IPS-15b (cell line): ENCODE measurements at regions not wholly inside any gene's neighbourhood (a gene's known extent, or its start where the extent isn't known, plus 50 kb on each side); places are given as distances from the start of the nearest gene placed in this dataset.

Experiments used
- H3K27me3 ChIP-seq: one replicate; pipeline ENCODE4 v1.6.1; 2013; ENCODE audit warnings: low read length; ENCODE audit not compliant: control insufficient read depth, insufficient read depth
- H3K36me3 ChIP-seq: one replicate; pipeline ENCODE4 v1.6.1; 2013; ENCODE audit warnings: low read length; ENCODE audit not compliant: control insufficient read depth, insufficient read depth
- H3K4me1 ChIP-seq: one replicate; pipeline ENCODE4 v1.6.1; 2013; ENCODE audit warnings: mild to moderate bottlenecking, low read length; ENCODE audit not compliant: control insufficient read depth, insufficient read depth
- H3K4me3 ChIP-seq: one replicate; pipeline ENCODE4 v1.5.1; 2013; ENCODE audit warnings: low read depth, low read length
- H3K9ac ChIP-seq: one replicate; pipeline ENCODE4 v1.6.1; 2013; ENCODE audit warnings: low read depth, mild to moderate bottlenecking, low read length
- H3K9me3 ChIP-seq: one replicate; pipeline ENCODE4 v1.6.1; 2013; ENCODE audit warnings: mild to moderate bottlenecking, low read length; ENCODE audit not compliant: control insufficient read depth, insufficient read depth

GRCh38 chr12:78414071-78414470 lies 450.5 kb upstream of the SYT1 start:
- H3K9ac ChIP-seq = no peak overlapping the region
- no peaks in the 10 kb centered on the region for H3K4me1 ChIP-seq
- H3K27me3 ChIP-seq = no peaks in the 10 kb centered on the region
- H3K9me3 ChIP-seq = no peaks in the 10 kb centered on the region
- H3K4me3 ChIP-seq = no peak overlapping the region
- H3K36me3 ChIP-seq = no peaks in the 10 kb centered on the region

- Histone ChIP-seq H3K4me1 (no peaks in the 10 kb centered on the region), H3K9me3 (no peaks in the 10 kb centered on the region), H3K9ac (no peak overlapping the region), H3K27me3 (no peaks in the 10 kb centered on the region), H3K4me3 (no peak overlapping the region), H3K36me3 (no peaks in the 10 kb centered on the region)
These were observed 445.7 kb upstream of the SYT1 start for GRCh38 chr12:78418919-78419318.

- Histone ChIP-seq H3K4me3 (no peak overlapping the region), H3K4me1 (no peaks in the 10 kb centered on the region), H3K27me3 (no peaks in the 10 kb centered on the region), H3K9me3 (no peaks in the 10 kb centered on the region), H3K36me3 (no peaks in the 10 kb centered on the region), H3K9ac (no peak overlapping the region)
These were observed 445.1 kb upstream of the SYT1 start for GRCh38 chr12:78419513-78419912.

GRCh38 chr12:78420991-78421390 lies 443.6 kb upstream of the SYT1 start:
- Histone ChIP-seq H3K9me3 (no peaks in the 10 kb centered on the region), H3K4me1 (no peaks in the 10 kb centered on the region), H3K4me3 (no peak overlapping the region), H3K27me3 (no peaks in the 10 kb centered on the region), H3K36me3 (no peaks in the 10 kb centered on the region), H3K9ac (no peak overlapping the region)

GRCh38 chr12:78430551-78430950 lies 434.0 kb upstream of the SYT1 start:
- H3K4me1 ChIP-seq = no peaks in the 10 kb centered on the region

GRCh38 chr12:78431931-78432330 lies 432.6 kb upstream of the SYT1 start:
- H3K27me3 ChIP-seq = no peaks in the 10 kb centered on the region
- no peaks in the 10 kb centered on the region for H3K36me3 ChIP-seq
- no peaks in the 10 kb centered on the region for H3K4me1 ChIP-seq
- H3K9ac ChIP-seq = no peak overlapping the region
- H3K9me3 ChIP-seq = no peaks in the 10 kb centered on the region
- H3K4me3 ChIP-seq = no peak overlapping the region

More at GRCh38 chr12:78430551-78430950, 434.0 kb upstream of the SYT1 start:
- Histone ChIP-seq H3K36me3 (no peaks in the 10 kb centered on the region), H3K9ac (no peak overlapping the region), H3K27me3 (no peaks in the 10 kb centered on the region), H3K9me3 (no peaks in the 10 kb centered on the region), H3K4me3 (no peak overlapping the region)

- H3K36me3 ChIP-seq = no peaks in the 10 kb centered on the region
- H3K9ac ChIP-seq = no peak overlapping the region
- no peaks in the 10 kb centered on the region for H3K27me3 ChIP-seq
- H3K4me3 ChIP-seq = no peak overlapping the region
- no peaks in the 10 kb centered on the region for H3K4me1 ChIP-seq
- no peaks in the 10 kb centered on the region for H3K9me3 ChIP-seq
These were observed 424.9 kb upstream of the SYT1 start for GRCh38 chr12:78439666-78440065.

- no peaks in the 10 kb centered on the region for H3K27me3 ChIP-seq
- no peaks in the 10 kb centered on the region for H3K9me3 ChIP-seq
- H3K4me3 ChIP-seq = no peak overlapping the region
- H3K36me3 ChIP-seq = no peaks in the 10 kb centered on the region
- H3K4me1 ChIP-seq = no peaks in the 10 kb centered on the region
- no peak overlapping the region for H3K9ac ChIP-seq
These were observed 422.7 kb upstream of the SYT1 start for GRCh38 chr12:78441737-78442453.

GRCh38 chr12:78442454-78442801 lies 422.1 kb upstream of the SYT1 start:
- Histone ChIP-seq H3K9ac (no peak overlapping the region), H3K27me3 (no peaks in the 10 kb centered on the region), H3K4me1 (no peaks in the 10 kb centered on the region), H3K36me3 (no peaks in the 10 kb centered on the region), H3K9me3 (no peaks in the 10 kb centered on the region), H3K4me3 (no peak overlapping the region)

GRCh38 chr12:78446555-78446954 lies 418.0 kb upstream of the SYT1 start:
- Histone ChIP-seq H3K36me3 (no peaks in the 10 kb centered on the region), H3K9me3 (no peaks in the 10 kb centered on the region), H3K27me3 (no peaks in the 10 kb centered on the region), H3K9ac (no peak overlapping the region), H3K4me3 (no peak overlapping the region), H3K4me1 (no peaks in the 10 kb centered on the region)

GRCh38 chr12:78447373-78447772 lies 417.2 kb upstream of the SYT1 start:
- H3K9ac ChIP-seq = no peak overlapping the region
- H3K4me3 ChIP-seq = no peak overlapping the region
- H3K9me3 ChIP-seq = no peaks in the 10 kb centered on the region
- H3K4me1 ChIP-seq = no peaks in the 10 kb centered on the region
- no peaks in the 10 kb centered on the region for H3K36me3 ChIP-seq
- no peaks in the 10 kb centered on the region for H3K27me3 ChIP-seq

- Histone ChIP-seq H3K9ac (no peak overlapping the region), H3K27me3 (no peaks in the 10 kb centered on the region), H3K4me1 (no peaks in the 10 kb centered on the region), H3K36me3 (no peaks in the 10 kb centered on the region), H3K4me3 (no peak overlapping the region), H3K9me3 (no peaks in the 10 kb centered on the region)
These were observed 415.9 kb upstream of the SYT1 start for GRCh38 chr12:78448692-78449091.
